ENCODE measurements at regions not wholly inside any gene's neighbourhood (a gene's known extent, or its start where the extent isn't known, plus 50 kb on each side); places are given as distances from the start of the nearest gene placed in this dataset.

DNA sequence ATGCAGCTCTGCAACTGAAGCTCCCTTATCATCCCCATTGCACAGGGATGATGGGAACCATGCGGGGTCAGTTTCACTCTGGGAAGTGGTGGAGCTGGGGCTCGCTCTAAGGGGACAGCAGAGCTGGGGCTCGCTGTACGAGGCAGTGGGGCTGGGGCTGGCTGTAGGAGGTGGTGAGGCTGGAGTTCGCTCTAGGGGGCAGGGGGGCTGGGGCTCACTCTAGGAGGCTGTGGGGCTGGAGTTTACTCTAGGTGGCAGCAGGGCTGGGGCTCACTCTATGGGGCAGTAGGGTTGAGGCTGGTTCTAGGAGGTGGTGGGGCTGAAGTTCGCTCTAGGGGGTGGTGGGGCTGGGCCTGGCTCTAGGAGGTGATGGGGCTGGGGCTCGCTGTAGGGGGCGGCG lies 99.1 kb downstream of the UQCRFS1 start:
- DNase-seq (ENCODE audit: low spot score) = no peak
- Mint-ChIP-seq H3K4me3 (no peak overlapping the region), H3K27me3 (ENCODE audit: low read depth) (no peaks in the 10 kb centered on the region), H3K9me3 (no peaks in the 10 kb centered on the region), H3K27ac (no peak overlapping the region), H3K4me1 (ENCODE audit: low read depth) (no peaks in the 10 kb centered on the region), H3K36me3 (ENCODE audit: low read depth) (no peaks in the 10 kb centered on the region)

- H3K27ac Mint-ChIP-seq = no peak overlapping the region
- no peak overlapping the region for H3K4me3 Mint-ChIP-seq
- no peaks in the 10 kb centered on the region for H3K27me3 Mint-ChIP-seq (ENCODE audit: low read depth)
- no peaks in the 10 kb centered on the region for H3K9me3 Mint-ChIP-seq
- no peaks in the 10 kb centered on the region for H3K36me3 Mint-ChIP-seq (ENCODE audit: low read depth)
- H3K4me1 Mint-ChIP-seq (ENCODE audit: low read depth) = no peaks in the 10 kb centered on the region
- DNase-seq (ENCODE audit: low spot score) = no peak
Observed at GRCh38 chr19:29111576-29111975, 101.4 kb downstream of the UQCRFS1 start.

DNA sequence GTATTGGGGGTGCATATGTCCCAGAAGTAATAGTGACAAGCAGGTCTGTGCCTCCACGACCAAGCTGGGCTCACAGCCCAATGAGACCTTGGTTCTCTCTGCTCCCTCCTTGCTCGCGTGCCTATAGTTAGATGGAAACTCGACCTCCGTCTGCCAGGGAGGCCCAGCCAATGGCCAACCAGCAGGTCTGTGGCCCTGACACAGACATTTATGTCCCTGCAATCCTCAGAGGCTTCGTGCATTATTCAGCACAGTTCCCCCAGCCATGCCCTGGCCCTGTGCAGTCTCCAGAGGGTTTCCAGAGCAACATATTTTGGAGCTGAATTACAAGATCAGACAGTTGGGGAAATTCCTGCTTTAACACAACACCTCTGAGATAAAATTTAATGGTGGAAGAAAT lies 105.1 kb downstream of the UQCRFS1 start:
- Mint-ChIP-seq H3K27ac (no peak overlapping the region), H3K4me1 (ENCODE audit: low read depth) (no peaks in the 10 kb centered on the region), H3K36me3 (ENCODE audit: low read depth) (no peaks in the 10 kb centered on the region), H3K4me3 (no peak overlapping the region), H3K27me3 (ENCODE audit: low read depth) (no peaks in the 10 kb centered on the region), H3K9me3 (peaks cover 8% of the 10 kb centered on the region)
- DNase-seq (ENCODE audit: low spot score) = no peak

DNA sequence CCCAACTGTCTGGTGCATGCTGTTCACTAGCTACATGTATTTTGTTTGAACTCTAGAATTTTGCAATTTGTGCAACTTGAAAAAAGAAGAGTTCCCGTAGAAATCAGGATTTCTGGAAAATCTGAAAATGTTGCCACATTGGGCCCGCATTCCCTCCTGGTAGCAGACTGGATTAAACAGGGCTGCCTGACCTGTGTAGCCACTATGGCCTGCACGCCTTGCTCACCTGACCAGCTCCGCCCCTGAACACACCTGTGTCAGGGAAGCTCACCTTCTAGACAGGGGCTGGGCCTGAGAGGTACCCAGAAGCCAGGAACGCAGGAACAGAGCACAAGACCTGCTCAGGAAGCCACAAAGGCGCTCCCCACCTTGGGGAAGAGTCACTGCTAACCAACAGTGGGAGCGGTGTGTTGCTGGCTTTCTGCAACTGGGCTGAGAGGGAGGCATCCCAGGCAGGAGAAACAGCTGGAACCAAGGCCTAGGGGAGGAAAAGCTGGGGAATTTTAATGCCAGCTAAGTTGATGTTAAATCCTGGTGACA lies 106.5 kb downstream of the UQCRFS1 start:
- Mint-ChIP-seq H3K36me3 (ENCODE audit: low read depth) (no peaks in the 10 kb centered on the region), H3K4me3 (no peak overlapping the region), H3K9me3 (peaks cover 12% of the 10 kb centered on the region), H3K4me1 (ENCODE audit: low read depth) (no peaks in the 10 kb centered on the region), H3K27ac (no peak overlapping the region), H3K27me3 (ENCODE audit: low read depth) (no peaks in the 10 kb centered on the region)
- no peak for DNase-seq (ENCODE audit: low spot score)

- no peak overlapping the region for H3K4me3 Mint-ChIP-seq
- H3K9me3 Mint-ChIP-seq = peaks cover 12% of the 10 kb centered on the region
- H3K27me3 Mint-ChIP-seq (ENCODE audit: low read depth) = no peaks in the 10 kb centered on the region
- H3K4me1 Mint-ChIP-seq (ENCODE audit: low read depth) = no peaks in the 10 kb centered on the region
- H3K27ac Mint-ChIP-seq = no peak overlapping the region
- DNase-seq (ENCODE audit: low spot score) = no peak
- no peaks in the 10 kb centered on the region for H3K36me3 Mint-ChIP-seq (ENCODE audit: low read depth)
Observed at GRCh38 chr19:29105629-29106292, 107.2 kb downstream of the UQCRFS1 start.

- H3K4me1 Mint-ChIP-seq (ENCODE audit: low read depth) = no peaks in the 10 kb centered on the region
- H3K27me3 Mint-ChIP-seq (ENCODE audit: low read depth) = no peaks in the 10 kb centered on the region
- peaks cover 16% of the 10 kb centered on the region for H3K9me3 Mint-ChIP-seq
- no peak overlapping the region for H3K4me3 Mint-ChIP-seq
- H3K27ac Mint-ChIP-seq = no peak overlapping the region
- DNase-seq (ENCODE audit: low spot score) = no peak
- no peaks in the 10 kb centered on the region for H3K36me3 Mint-ChIP-seq (ENCODE audit: low read depth)
Observed at GRCh38 chr19:29104605-29105241, 108.2 kb downstream of the UQCRFS1 start.

- Mint-ChIP-seq H3K4me1 (ENCODE audit: low read depth) (no peaks in the 10 kb centered on the region), H3K36me3 (ENCODE audit: low read depth) (no peaks in the 10 kb centered on the region), H3K27ac (no peak overlapping the region), H3K27me3 (ENCODE audit: low read depth) (no peaks in the 10 kb centered on the region), H3K9me3 (peaks cover 8% of the 10 kb centered on the region), H3K4me3 (no peak overlapping the region)
- no peak for DNase-seq (ENCODE audit: low spot score)
Observed at GRCh38 chr19:29098863-29099481, 114.0 kb downstream of the UQCRFS1 start.

DNA sequence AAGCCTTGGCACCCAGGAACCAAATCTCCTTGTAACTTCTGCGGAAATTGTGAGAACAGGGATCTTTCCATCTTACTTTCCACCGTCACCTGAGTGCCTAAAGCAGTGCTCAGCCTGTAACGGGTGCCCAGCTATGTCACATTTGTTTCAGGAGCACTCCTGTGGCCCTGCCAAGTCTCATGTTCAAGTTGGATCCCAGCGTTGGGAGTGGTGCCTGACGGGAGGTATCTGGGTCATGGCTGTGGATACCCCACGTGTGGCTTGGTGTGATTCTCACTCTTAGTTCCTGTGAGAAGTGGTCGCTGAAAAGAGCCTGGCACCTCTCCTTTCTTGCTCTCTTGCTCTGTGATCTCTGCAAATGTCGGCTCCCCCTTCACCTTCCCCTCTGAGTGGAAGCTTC lies 114.9 kb downstream of the UQCRFS1 start:
- Mint-ChIP-seq H3K4me1 (ENCODE audit: low read depth) (no peaks in the 10 kb centered on the region), H3K36me3 (ENCODE audit: low read depth) (no peaks in the 10 kb centered on the region), H3K27ac (no peak overlapping the region), H3K4me3 (no peak overlapping the region), H3K9me3 (peaks cover 8% of the 10 kb centered on the region), H3K27me3 (ENCODE audit: low read depth) (no peaks in the 10 kb centered on the region)
- no peak for DNase-seq (ENCODE audit: low spot score)

- Mint-ChIP-seq H3K27me3 (ENCODE audit: low read depth) (no peaks in the 10 kb centered on the region), H3K36me3 (ENCODE audit: low read depth) (no peaks in the 10 kb centered on the region), H3K4me1 (ENCODE audit: low read depth) (no peaks in the 10 kb centered on the region), H3K4me3 (no peak overlapping the region), H3K9me3 (peaks cover 4% of the 10 kb centered on the region), H3K27ac (no peak overlapping the region)
- DNase-seq (ENCODE audit: low spot score) = no peak
Observed at GRCh38 chr19:29096896-29097295, 116.1 kb downstream of the UQCRFS1 start.

DNA sequence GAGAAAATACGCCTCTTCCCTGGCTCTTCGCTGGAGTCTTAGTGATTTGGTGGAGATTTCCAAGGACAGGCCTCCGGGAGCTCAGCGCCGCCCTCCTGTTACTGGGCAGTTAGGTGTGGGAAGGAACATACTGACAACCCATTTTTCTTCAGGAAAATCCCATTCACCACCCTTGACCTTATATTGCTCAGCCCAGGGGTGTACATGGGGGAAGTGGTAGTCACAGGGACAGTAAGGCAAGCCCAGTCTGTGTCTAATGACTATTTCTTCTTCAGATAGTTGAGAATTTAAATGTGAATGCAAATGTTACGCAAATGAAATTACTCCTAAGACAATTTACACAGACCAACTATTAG lies 119.4 kb downstream of the UQCRFS1 start:
- Mint-ChIP-seq H3K36me3 (ENCODE audit: low read depth) (no peaks in the 10 kb centered on the region), H3K4me1 (ENCODE audit: low read depth) (no peaks in the 10 kb centered on the region), H3K9me3 (no peaks in the 10 kb centered on the region), H3K27me3 (ENCODE audit: low read depth) (no peaks in the 10 kb centered on the region), H3K4me3 (no peak overlapping the region), H3K27ac (no peak overlapping the region)
- no peak for DNase-seq (ENCODE audit: low spot score)

DNA sequence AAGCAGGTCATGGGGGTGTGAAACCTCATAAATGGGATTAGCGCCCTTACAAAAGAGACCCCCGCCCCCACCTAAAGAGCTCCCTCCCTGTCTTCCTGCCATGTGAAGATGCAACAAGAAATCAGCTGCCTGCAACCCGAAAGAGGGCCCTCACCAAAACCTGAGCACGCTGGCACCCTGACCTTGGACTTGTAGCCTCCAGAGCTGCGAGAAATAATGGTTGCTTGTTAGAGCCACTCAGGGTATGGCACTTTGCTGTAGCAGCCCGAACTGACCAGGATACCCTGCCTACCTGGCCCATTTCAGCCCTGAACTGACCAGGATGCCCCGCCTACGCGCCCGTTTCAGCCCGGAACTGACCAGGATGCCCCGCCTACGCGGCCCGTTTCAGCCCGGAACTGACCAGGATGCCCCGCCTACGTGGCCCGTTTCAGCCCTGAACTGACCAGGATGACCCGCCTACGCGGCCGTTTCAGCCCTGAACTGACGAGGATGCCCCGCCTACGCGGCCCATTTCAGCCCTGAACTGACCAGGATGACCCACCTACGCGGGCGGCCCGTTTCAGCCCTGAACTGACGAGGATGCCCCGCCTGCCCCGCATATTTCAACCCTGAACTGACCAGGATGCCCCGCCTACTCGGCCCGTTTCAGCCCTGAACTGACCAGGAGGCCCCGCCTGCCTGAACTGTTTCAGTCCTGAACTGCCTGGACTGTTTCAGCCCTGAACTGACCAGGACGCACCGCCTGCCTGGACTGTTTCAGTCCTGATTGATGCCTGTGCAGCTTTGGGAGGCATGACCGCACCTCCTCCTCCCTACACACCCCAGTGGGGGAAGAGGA lies 120.0 kb downstream of the UQCRFS1 start:
- no peaks in the 10 kb centered on the region for H3K36me3 Mint-ChIP-seq (ENCODE audit: low read depth)
- no peaks in the 10 kb centered on the region for H3K9me3 Mint-ChIP-seq
- no peak for DNase-seq (ENCODE audit: low spot score)
- H3K4me1 Mint-ChIP-seq (ENCODE audit: low read depth) = no peaks in the 10 kb centered on the region
- no peaks in the 10 kb centered on the region for H3K27me3 Mint-ChIP-seq (ENCODE audit: low read depth)
- H3K27ac Mint-ChIP-seq = no peak overlapping the region
- H3K4me3 Mint-ChIP-seq = no peak overlapping the region

- no peaks in the 10 kb centered on the region for H3K4me1 Mint-ChIP-seq (ENCODE audit: low read depth)
Observed at GRCh38 chr19:29090783-29091526, 122.0 kb downstream of the UQCRFS1 start.

GRCh38 chr19:29089315-29089870 lies 123.6 kb downstream of the UQCRFS1 start:
- H3K27me3 Mint-ChIP-seq (ENCODE audit: low read depth) = no peaks in the 10 kb centered on the region
- H3K27ac Mint-ChIP-seq = no peak overlapping the region
- no peak overlapping the region for H3K4me3 Mint-ChIP-seq
- DNase-seq (ENCODE audit: low spot score) = no peak
- no peaks in the 10 kb centered on the region for H3K36me3 Mint-ChIP-seq (ENCODE audit: low read depth)
- H3K9me3 Mint-ChIP-seq = no peaks in the 10 kb centered on the region
- H3K4me1 Mint-ChIP-seq (ENCODE audit: low read depth) = no peaks in the 10 kb centered on the region

More at GRCh38 chr19:29090783-29091526, 122.0 kb downstream of the UQCRFS1 start:
- DNase-seq (ENCODE audit: low spot score) = no peak
- no peaks in the 10 kb centered on the region for H3K27me3 Mint-ChIP-seq (ENCODE audit: low read depth)
- no peak overlapping the region for H3K27ac Mint-ChIP-seq
- H3K4me3 Mint-ChIP-seq = no peak overlapping the region
- no peaks in the 10 kb centered on the region for H3K9me3 Mint-ChIP-seq
- H3K36me3 Mint-ChIP-seq (ENCODE audit: low read depth) = no peaks in the 10 kb centered on the region
